ENCODE measurements at regions not wholly inside any gene's neighbourhood (a gene's known extent, or its start where the extent isn't known, plus 50 kb on each side); places are given as distances from the start of the nearest gene placed in this dataset.

GRCh38 chr2:81979086-81979485, 1674.5 kb upstream of the LRRTM1 start:
- Histone ChIP-seq H3K4me3 (no peak overlapping the region), H3K27ac (no peak overlapping the region)
- TF ChIP-seq CTCF (IDR thresholded peaks at IDR 0.05): no peak
- DNase-seq (ENCODE audit: low spot score): no peak

GRCh38 chr2:81976998-81977397, 1672.4 kb upstream of the LRRTM1 start:
- no peak for DNase-seq (ENCODE audit: low spot score)

GRCh38 chr2:81974216-81974615, 1669.7 kb upstream of the LRRTM1 start:
- H3K27ac ChIP-seq: no peak overlapping the region
- no peak overlapping the region for H3K4me3 ChIP-seq
- no peak for DNase-seq (ENCODE audit: low spot score)
- TF ChIP-seq CTCF (IDR thresholded peaks at IDR 0.05): no peak

More at GRCh38 chr2:81976998-81977397, 1672.4 kb upstream of the LRRTM1 start:
- TF ChIP-seq CTCF (IDR thresholded peaks at IDR 0.05): no peak
- Histone ChIP-seq H3K4me3 (no peak overlapping the region), H3K27ac (no peak overlapping the region)

GRCh38 chr2:81942876-81943275, 1638.3 kb upstream of the LRRTM1 start:
- Histone ChIP-seq H3K4me3 (no peak overlapping the region), H3K27ac (no peak overlapping the region)
- TF ChIP-seq CTCF (IDR thresholded peaks at IDR 0.05): no peak
- no peak for DNase-seq (ENCODE audit: low spot score)

- no peak for DNase-seq (ENCODE audit: low spot score)
- TF ChIP-seq CTCF (IDR thresholded peaks at IDR 0.05): no peak
- no peak overlapping the region for H3K27ac ChIP-seq
- H3K4me3 ChIP-seq: no peak overlapping the region
Measured at GRCh38 chr2:81942136-81942680, 1637.7 kb upstream of the LRRTM1 start.

- H3K27ac ChIP-seq: no peak overlapping the region
- no peak overlapping the region for H3K4me3 ChIP-seq
- TF ChIP-seq CTCF (IDR thresholded peaks at IDR 0.05): no peak
- DNase-seq (ENCODE audit: low spot score): no peak
Measured at GRCh38 chr2:81940266-81940955, 1635.9 kb upstream of the LRRTM1 start.

GRCh38 chr2:81937944-81938343, 1633.4 kb upstream of the LRRTM1 start:
- Histone ChIP-seq H3K4me3 (no peak overlapping the region), H3K27ac (no peak overlapping the region)
- no peak for DNase-seq (ENCODE audit: low spot score)
- no peak for TF ChIP-seq CTCF (IDR thresholded peaks at IDR 0.05)

Measured in coronary artery (tissue), 2 donors.